ENCODE measurements at regions not wholly inside any gene's neighbourhood (a gene's known extent, or its start where the extent isn't known, plus 50 kb on each side); places are given as distances from the start of the nearest gene placed in this dataset.

GRCh38 chr20:51189814-51190782 lies 167.2 kb upstream of the KCNG1 start:
- Histone ChIP-seq H3F3A (ENCODE audit: control insufficient read depth, insufficient read depth) (no peaks in the 10 kb centered on the region), H3K9me2 (replicated peaks; ENCODE audit: control insufficient read depth, low read length) (no peaks in the 10 kb centered on the region), H3K36me3 (ENCODE audit: control insufficient read depth, low read length) (no peaks in the 10 kb centered on the region), H3K27ac (ENCODE audit: low read depth, low read length) (no peak overlapping the region), H3K79me2 (ENCODE audit: control insufficient read depth, low read length) (no peaks in the 10 kb centered on the region), H4K20me1 (ENCODE audit: control insufficient read depth, insufficient read depth, low read depth, low read length) (no peaks in the 10 kb centered on the region), H3K4me2 (ENCODE audit: low read length) (no peak overlapping the region), H3K4me3 (ENCODE audit: low read length) (no peak overlapping the region), H3K27me3 (ENCODE audit: control insufficient read depth, low read length) (no peaks in the 10 kb centered on the region), H3K9me3 (ENCODE audit: control insufficient read depth, insufficient read depth, low read length) (no peaks in the 10 kb centered on the region), H3K4me1 (ENCODE audit: control insufficient read depth, low read length) (peaks cover 9% of the 10 kb centered on the region)
- no peak for TF ChIP-seq EZH2phosphoT487 (IDR thresholded peaks at IDR 0.05; ENCODE audit: borderline replicate concordance, low read length)
- TF ChIP-seq, protein P1, sequence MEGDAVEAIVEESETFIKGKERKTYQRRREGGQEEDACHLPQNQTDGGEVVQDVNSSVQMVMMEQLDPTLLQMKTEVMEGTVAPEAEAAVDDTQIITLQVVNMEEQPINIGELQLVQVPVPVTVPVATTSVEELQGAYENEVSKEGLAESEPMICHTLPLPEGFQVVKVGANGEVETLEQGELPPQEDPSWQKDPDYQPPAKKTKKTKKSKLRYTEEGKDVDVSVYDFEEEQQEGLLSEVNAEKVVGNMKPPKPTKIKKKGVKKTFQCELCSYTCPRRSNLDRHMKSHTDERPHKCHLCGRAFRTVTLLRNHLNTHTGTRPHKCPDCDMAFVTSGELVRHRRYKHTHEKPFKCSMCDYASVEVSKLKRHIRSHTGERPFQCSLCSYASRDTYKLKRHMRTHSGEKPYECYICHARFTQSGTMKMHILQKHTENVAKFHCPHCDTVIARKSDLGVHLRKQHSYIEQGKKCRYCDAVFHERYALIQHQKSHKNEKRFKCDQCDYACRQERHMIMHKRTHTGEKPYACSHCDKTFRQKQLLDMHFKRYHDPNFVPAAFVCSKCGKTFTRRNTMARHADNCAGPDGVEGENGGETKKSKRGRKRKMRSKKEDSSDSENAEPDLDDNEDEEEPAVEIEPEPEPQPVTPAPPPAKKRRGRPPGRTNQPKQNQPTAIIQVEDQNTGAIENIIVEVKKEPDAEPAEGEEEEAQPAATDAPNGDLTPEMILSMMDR (IDR thresholded peaks at IDR 0.05; ENCODE audit: low read depth, low read length, poor library complexity, severe bottlenecking) = no peak

- Histone ChIP-seq H4K20me1 (ENCODE audit: control insufficient read depth, insufficient read depth, low read depth, low read length) (no peaks in the 10 kb centered on the region), H3K9me3 (ENCODE audit: control insufficient read depth, insufficient read depth, low read length) (no peaks in the 10 kb centered on the region), H3K27me3 (ENCODE audit: control insufficient read depth, low read length) (no peaks in the 10 kb centered on the region), H3F3A (ENCODE audit: control insufficient read depth, insufficient read depth) (no peaks in the 10 kb centered on the region), H3K9me2 (replicated peaks; ENCODE audit: control insufficient read depth, low read length) (no peaks in the 10 kb centered on the region), H3K27ac (ENCODE audit: low read depth, low read length) (no peak overlapping the region), H3K4me2 (ENCODE audit: low read length) (no peak overlapping the region), H3K36me3 (ENCODE audit: control insufficient read depth, low read length) (no peaks in the 10 kb centered on the region), H3K79me2 (ENCODE audit: control insufficient read depth, low read length) (no peaks in the 10 kb centered on the region), H3K4me1 (ENCODE audit: control insufficient read depth, low read length) (peaks cover 9% of the 10 kb centered on the region), H3K4me3 (ENCODE audit: low read length) (no peak overlapping the region)
- TF ChIP-seq, protein P1 (IDR thresholded peaks at IDR 0.05; ENCODE audit: low read depth, low read length, poor library complexity, severe bottlenecking) = no peak
- TF ChIP-seq EZH2phosphoT487 (IDR thresholded peaks at IDR 0.05; ENCODE audit: borderline replicate concordance, low read length) = no peak
Measured at GRCh38 chr20:51188941-51189340, 166.0 kb upstream of the KCNG1 start.

- Histone ChIP-seq H3K36me3 (ENCODE audit: control insufficient read depth, low read length) (no peaks in the 10 kb centered on the region), H3K4me2 (ENCODE audit: low read length) (no peak overlapping the region), H4K20me1 (ENCODE audit: control insufficient read depth, insufficient read depth, low read depth, low read length) (no peaks in the 10 kb centered on the region), H3K27ac (ENCODE audit: low read depth, low read length) (no peak overlapping the region), H3K4me3 (ENCODE audit: low read length) (no peak overlapping the region), H3K4me1 (ENCODE audit: control insufficient read depth, low read length) (peaks cover 9% of the 10 kb centered on the region), H3F3A (ENCODE audit: control insufficient read depth, insufficient read depth) (no peaks in the 10 kb centered on the region), H3K79me2 (ENCODE audit: control insufficient read depth, low read length) (no peaks in the 10 kb centered on the region), H3K9me3 (ENCODE audit: control insufficient read depth, insufficient read depth, low read length) (no peaks in the 10 kb centered on the region), H3K27me3 (ENCODE audit: control insufficient read depth, low read length) (no peaks in the 10 kb centered on the region), H3K9me2 (replicated peaks; ENCODE audit: control insufficient read depth, low read length) (no peaks in the 10 kb centered on the region)
- TF ChIP-seq, protein P1 (IDR thresholded peaks at IDR 0.05; ENCODE audit: low read depth, low read length, poor library complexity, severe bottlenecking) = no peak
- no peak for TF ChIP-seq EZH2phosphoT487 (IDR thresholded peaks at IDR 0.05; ENCODE audit: borderline replicate concordance, low read length)
Measured at GRCh38 chr20:51187261-51187660, 164.4 kb upstream of the KCNG1 start.

All from DOHH2 (cell line).